ENCODE measurements at regions not wholly inside any gene's neighbourhood (a gene's known extent, or its start where the extent isn't known, plus 50 kb on each side); places are given as distances from the start of the nearest gene placed in this dataset.
"Not testable (repeated sequence)": the region's sequence is repeated elsewhere in the genome, so short reads cannot be mapped to it uniquely, and the experiment has no call there.

DNA sequence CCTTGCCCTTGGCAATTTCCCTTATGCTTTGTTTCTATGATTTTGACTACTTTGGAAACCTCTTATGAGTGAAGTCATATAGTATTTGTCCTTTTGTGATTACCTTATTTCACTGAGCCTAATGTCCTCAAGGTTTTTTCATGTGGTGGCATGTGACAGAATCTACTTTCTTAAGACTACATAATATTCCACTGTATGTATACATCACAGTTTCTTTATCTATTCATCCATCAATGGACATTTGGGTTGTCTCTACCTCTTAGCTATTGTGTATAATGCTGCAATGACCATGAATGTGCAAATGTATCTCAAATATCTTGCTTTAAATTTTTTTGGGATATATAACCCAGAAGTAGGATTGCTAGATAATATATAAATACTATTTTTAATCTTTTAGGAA is 96.4 kb upstream of the ALDH1A1 start:
- Mint-ChIP-seq H3K9me3 (no peaks in the 10 kb centered on the region), H3K4me1 (peaks cover 27% of the 10 kb centered on the region)
- TF ChIP-seq, protein P1, sequence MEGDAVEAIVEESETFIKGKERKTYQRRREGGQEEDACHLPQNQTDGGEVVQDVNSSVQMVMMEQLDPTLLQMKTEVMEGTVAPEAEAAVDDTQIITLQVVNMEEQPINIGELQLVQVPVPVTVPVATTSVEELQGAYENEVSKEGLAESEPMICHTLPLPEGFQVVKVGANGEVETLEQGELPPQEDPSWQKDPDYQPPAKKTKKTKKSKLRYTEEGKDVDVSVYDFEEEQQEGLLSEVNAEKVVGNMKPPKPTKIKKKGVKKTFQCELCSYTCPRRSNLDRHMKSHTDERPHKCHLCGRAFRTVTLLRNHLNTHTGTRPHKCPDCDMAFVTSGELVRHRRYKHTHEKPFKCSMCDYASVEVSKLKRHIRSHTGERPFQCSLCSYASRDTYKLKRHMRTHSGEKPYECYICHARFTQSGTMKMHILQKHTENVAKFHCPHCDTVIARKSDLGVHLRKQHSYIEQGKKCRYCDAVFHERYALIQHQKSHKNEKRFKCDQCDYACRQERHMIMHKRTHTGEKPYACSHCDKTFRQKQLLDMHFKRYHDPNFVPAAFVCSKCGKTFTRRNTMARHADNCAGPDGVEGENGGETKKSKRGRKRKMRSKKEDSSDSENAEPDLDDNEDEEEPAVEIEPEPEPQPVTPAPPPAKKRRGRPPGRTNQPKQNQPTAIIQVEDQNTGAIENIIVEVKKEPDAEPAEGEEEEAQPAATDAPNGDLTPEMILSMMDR (conservative IDR thresholded peaks at IDR 0.05): no peak

GRCh38 chr9:73046769-73047168 is 93.9 kb upstream of the ALDH1A1 start:
- H3K9me3 ChIP-seq (ENCODE audit: control insufficient read depth, low read length): no peaks in the 10 kb centered on the region
- H3K36me3 ChIP-seq (ENCODE audit: control insufficient read depth, insufficient read depth, low read length): no peaks in the 10 kb centered on the region
- H3K4me1 ChIP-seq (ENCODE audit: control insufficient read depth, insufficient read depth, low read length): no peaks in the 10 kb centered on the region
- Mint-ChIP-seq H3K4me3 (no peak overlapping the region), H3K4me1 (peaks cover 11% of the 10 kb centered on the region), H3K36me3 (ENCODE audit: low read depth) (no peaks in the 10 kb centered on the region), H3K27ac (no peak overlapping the region), H3K9me3 (no peaks in the 10 kb centered on the region), H3K27me3 (ENCODE audit: insufficient read depth) (no peaks in the 10 kb centered on the region)
- no peak overlapping the region for H3K27ac ChIP-seq (ENCODE audit: low read depth, low read length)
- H3K27me3 ChIP-seq (ENCODE audit: control insufficient read depth, insufficient read depth, low read length, poor library complexity, severe bottlenecking): no peaks in the 10 kb centered on the region
- TF ChIP-seq, protein P1 (conservative IDR thresholded peaks at IDR 0.05): no peak
- no peak overlapping the region for H3K4me3 ChIP-seq (ENCODE audit: low read length)
- DNase-seq: no peak
- 100% methylated on average over 1 of the region's 1 CpG; no CpG with 5 or more reads in 1 of the 2 experiments for WGBS, 2 experiments (ENCODE audit: insufficient coverage in 1 of 2, insufficient read length in 1 of 2)
- H3K9ac ChIP-seq (ENCODE audit: extremely low read depth, low read length, poor library complexity, severe bottlenecking): no peak overlapping the region

More for the DNA sequence above, 96.4 kb upstream of the ALDH1A1 start:
- no peak for DNase-seq
- no peak overlapping the region for H3K9ac ChIP-seq (ENCODE audit: extremely low read depth, low read length, poor library complexity, severe bottlenecking)
- Mint-ChIP-seq H3K36me3 (ENCODE audit: low read depth) (no peaks in the 10 kb centered on the region), H3K27ac (no peak overlapping the region), H3K4me3 (no peak overlapping the region), H3K27me3 (ENCODE audit: insufficient read depth) (no peaks in the 10 kb centered on the region)
- no peaks in the 10 kb centered on the region for H3K9me3 ChIP-seq (ENCODE audit: control insufficient read depth, low read length)
- H3K27me3 ChIP-seq (ENCODE audit: control insufficient read depth, insufficient read depth, low read length, poor library complexity, severe bottlenecking): no peaks in the 10 kb centered on the region
- H3K27ac ChIP-seq (ENCODE audit: low read depth, low read length): no peak overlapping the region
- no peaks in the 10 kb centered on the region for H3K4me1 ChIP-seq (ENCODE audit: control insufficient read depth, insufficient read depth, low read length)
- no peak overlapping the region for H3K4me3 ChIP-seq (ENCODE audit: low read length)
- no peaks in the 10 kb centered on the region for H3K36me3 ChIP-seq (ENCODE audit: control insufficient read depth, insufficient read depth, low read length)

- H3K9me3 ChIP-seq (ENCODE audit: control insufficient read depth, low read length); H3K27ac Mint-ChIP-seq; DNase-seq; H3K27me3 ChIP-seq (ENCODE audit: control insufficient read depth, insufficient read depth, low read length, poor library complexity, severe bottlenecking); H3K27me3 Mint-ChIP-seq (ENCODE audit: insufficient read depth); H3K9ac ChIP-seq (ENCODE audit: extremely low read depth, low read length, poor library complexity, severe bottlenecking); H3K4me1 ChIP-seq (ENCODE audit: control insufficient read depth, insufficient read depth, low read length); H3K36me3 ChIP-seq (ENCODE audit: control insufficient read depth, insufficient read depth, low read length); H3K4me3 Mint-ChIP-seq; H3K36me3 Mint-ChIP-seq (ENCODE audit: low read depth); H3K27ac ChIP-seq (ENCODE audit: low read depth, low read length); H3K9me3 Mint-ChIP-seq; H3K4me3 ChIP-seq (ENCODE audit: low read length); H3K4me1 Mint-ChIP-seq: not testable (repeated sequence)
- WGBS, 2 experiments (ENCODE audit: insufficient coverage in 1 of 2, insufficient read length in 1 of 2): 97 to 100% methylated on average over 3 to 4 of the region's 4 CpGs
Measured at GRCh38 chr9:73044776-73045175, 91.9 kb upstream of the ALDH1A1 start.

- Mint-ChIP-seq H3K27me3 (ENCODE audit: insufficient read depth) (no peaks in the 10 kb centered on the region), H3K27ac (no peak overlapping the region), H3K4me1 (peaks cover 8% of the 10 kb centered on the region), H3K4me3 (no peak overlapping the region), H3K9me3 (no peaks in the 10 kb centered on the region), H3K36me3 (ENCODE audit: low read depth) (no peaks in the 10 kb centered on the region)
- WGBS, 2 experiments (ENCODE audit: insufficient coverage in 1 of 2, insufficient read length in 1 of 2): 100% methylated on average over 1 of the region's 1 CpG
- Histone ChIP-seq H3K9me3 (ENCODE audit: control insufficient read depth, low read length) (no peaks in the 10 kb centered on the region), H3K27me3 (ENCODE audit: control insufficient read depth, insufficient read depth, low read length, poor library complexity, severe bottlenecking) (no peaks in the 10 kb centered on the region), H3K36me3 (ENCODE audit: control insufficient read depth, insufficient read depth, low read length) (no peaks in the 10 kb centered on the region), H3K4me3 (ENCODE audit: low read length) (no peak overlapping the region), H3K27ac (ENCODE audit: low read depth, low read length) (no peak overlapping the region), H3K4me1 (ENCODE audit: control insufficient read depth, insufficient read depth, low read length) (no peaks in the 10 kb centered on the region), H3K9ac (ENCODE audit: extremely low read depth, low read length, poor library complexity, severe bottlenecking) (no peak overlapping the region)
- TF ChIP-seq, protein P1 (conservative IDR thresholded peaks at IDR 0.05): no peak
- no peak for DNase-seq
Measured at GRCh38 chr9:73042155-73042554, 89.3 kb upstream of the ALDH1A1 start.

Measured in endodermal cell (in vitro differentiated cells).